Stimulated activated CD4-positive, alpha-beta T cell treated with anti-CD3 and anti-CD28 coated beads, Interleukin-15, amount 100 ng/mL, for 48 hours (primary cell): ENCODE measurements at regions not wholly inside any gene's neighbourhood (a gene's known extent, or its start where the extent isn't known, plus 50 kb on each side); places are given as distances from the start of the nearest gene placed in this dataset.

ENCODE experiments used
- DNase-seq, 2 donors: peaks; one replicate each; pipeline ENCODE4 v3.0.0-alpha.2; 2020; ENCODE audit warnings: low read depth in 2 of 2

- no peak for DNase-seq
Measured at GRCh38 chr14:98274596-98274995, 997.4 kb downstream of the BCL11B start.

DNA sequence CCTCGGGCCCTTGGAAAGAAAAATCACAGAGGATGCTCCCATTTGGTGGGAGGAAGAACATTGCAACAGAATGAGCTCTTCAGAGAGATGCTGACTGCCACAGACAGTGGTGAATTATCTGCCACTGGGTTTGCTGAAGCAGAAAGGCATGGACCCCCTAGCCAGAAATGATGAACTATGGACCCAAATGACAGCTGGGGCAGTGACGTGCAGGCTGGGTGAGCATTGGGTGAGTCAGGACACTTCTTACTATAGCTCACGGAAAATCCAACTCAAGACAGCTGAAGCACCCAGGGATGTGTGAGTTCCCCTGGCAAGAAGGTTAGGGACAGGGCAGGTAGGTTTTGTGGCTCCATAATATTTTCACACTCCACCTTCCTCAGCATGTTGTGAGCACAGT lies 993.2 kb downstream of the BCL11B start:
- no peak for DNase-seq

GRCh38 chr14:98280436-98280835 lies 991.6 kb downstream of the BCL11B start:
- DNase-seq: no peak

GRCh38 chr14:98288825-98289224 lies 983.2 kb downstream of the BCL11B start:
- DNase-seq: no peak

- DNase-seq: peak in 1 of 2 donors; percentile 13
Measured at GRCh38 chr14:98290596-98290995, 981.4 kb downstream of the BCL11B start.

- no peak for DNase-seq
Measured at GRCh38 chr14:98292191-98292590, 979.8 kb downstream of the BCL11B start.

DNA sequence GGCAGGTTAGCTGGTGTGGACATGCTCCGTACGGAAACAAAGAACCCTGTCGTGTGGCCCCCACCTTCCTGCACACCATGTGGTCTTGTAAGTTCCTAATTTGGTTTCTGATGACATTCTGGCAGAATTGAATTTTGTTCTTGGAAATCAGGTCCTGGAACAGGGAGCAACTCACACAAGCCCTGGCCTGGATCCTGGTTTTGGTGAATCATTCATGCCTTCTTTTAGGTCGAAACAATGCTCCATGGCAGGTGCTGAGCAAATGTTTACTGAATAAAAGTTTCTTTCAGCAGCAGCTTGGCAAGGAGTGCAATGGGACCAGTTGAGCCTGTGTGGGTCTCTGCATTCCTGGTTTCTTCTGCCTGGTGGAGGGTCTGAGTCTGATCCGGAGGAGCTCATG lies 978.4 kb downstream of the BCL11B start:
- no peak for DNase-seq

DNA sequence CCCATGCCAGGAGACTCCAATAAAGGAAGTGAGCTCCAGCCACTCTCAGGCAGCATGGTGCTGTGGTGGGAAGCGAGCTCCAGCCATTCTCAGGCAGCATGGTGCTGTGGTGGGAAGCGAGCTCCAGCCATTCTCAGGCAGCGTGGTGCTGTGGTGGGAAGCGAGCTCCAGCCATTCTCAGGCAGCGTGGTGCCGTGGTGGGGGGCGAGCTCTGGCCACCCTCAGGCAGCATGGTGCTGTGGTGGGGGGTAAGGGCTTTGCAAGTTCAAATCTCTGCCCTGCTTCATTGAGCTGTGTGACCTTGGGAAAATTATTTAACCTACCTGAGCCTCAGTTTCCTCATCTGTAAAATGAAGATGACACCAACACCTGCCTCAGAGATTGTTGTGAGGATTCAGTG lies 975.1 kb downstream of the BCL11B start:
- no peak for DNase-seq

DNA sequence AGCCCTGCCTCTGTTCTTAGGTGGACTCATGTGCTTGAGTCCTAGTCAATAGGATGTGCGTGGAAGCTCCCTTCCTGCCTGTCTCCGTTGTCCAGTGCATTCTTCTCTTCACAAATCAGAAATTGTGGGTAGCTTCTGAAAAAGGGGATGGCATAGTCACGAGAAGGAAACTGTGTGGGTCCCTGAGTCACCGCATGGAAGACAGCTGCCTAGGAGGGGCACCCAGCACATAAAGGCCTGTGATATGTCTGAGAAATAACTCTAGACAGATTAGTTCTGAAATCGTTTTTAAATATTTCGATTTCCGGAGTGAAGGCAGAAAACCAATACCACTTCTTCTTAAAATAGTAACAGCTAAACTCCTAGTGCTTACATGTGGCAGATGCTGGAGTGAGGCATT lies 974.4 kb downstream of the BCL11B start:
- no peak for DNase-seq

DNA sequence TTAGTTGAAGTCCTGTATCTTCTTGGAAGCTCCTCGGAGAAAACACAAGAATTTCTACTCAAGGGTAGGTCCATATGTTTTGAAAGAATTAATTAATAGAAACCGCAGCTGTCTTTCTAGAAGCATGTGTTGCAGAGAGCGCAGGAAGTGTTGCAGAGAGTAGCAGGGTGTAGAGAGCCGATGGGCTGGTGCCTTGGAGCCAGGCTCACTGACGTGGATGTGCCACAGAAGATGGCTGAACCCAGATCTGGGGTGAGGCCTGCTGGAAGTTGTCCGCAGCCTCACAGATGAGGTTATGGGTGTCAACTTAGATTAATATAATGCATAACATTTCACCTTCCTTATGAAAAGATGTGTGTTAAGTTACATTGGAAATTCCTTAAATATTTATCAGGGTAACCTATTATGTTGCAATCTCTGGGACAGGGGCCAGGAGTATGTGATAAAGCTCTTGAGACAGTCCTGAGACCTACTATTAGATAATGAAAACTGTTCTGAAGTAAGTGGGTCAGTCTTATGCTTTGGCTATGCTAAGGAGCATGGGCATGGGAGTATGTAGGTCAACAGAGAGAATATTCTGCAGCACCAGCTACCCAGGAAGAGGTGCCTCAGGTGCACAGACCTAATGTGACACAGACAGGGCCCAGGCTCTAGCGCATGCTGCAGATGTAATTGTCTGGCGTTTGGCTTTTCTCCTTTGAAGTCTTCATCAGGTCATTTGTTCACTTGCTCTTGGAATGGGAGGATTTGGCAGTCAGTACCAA lies 973.3 kb downstream of the BCL11B start:
- no peak for DNase-seq

DNA sequence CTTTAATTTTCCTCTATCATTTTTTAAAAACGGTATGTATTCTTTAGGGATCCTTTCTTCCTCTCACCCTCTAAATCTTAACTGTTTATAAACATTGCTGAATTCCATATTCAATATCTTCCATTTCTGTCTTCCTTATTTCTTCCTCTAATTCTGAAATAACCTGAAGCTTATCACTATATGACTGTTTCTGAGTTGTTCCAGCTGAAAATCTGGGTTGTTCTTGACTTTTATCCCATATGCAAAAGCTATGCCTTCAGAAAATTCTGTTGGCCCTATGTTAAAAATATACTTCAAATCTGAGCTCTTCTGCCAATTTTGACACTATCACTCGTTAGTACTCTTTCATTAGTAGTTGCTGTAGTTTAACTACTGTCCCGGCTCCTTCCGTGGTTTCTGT lies 970.3 kb downstream of the BCL11B start:
- no peak for DNase-seq

DNA sequence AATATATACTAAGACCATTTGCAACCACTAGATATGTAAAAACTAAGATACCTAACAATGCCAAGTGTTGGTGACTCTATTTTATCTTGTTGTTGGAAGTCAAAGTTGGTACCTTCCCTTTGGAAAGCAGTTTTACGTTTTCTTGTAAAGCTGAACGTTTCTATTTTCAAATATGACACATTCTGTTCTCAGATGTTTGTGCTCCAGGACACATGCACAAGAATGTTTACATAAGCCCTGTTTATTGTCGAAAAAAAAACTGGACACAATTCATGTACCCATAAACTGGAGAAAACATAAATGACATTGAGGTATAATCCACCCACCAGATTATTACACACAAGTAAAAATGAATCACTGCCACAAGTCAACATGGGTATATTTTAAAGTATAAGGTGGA lies 967.4 kb downstream of the BCL11B start:
- DNase-seq: no peak

DNA sequence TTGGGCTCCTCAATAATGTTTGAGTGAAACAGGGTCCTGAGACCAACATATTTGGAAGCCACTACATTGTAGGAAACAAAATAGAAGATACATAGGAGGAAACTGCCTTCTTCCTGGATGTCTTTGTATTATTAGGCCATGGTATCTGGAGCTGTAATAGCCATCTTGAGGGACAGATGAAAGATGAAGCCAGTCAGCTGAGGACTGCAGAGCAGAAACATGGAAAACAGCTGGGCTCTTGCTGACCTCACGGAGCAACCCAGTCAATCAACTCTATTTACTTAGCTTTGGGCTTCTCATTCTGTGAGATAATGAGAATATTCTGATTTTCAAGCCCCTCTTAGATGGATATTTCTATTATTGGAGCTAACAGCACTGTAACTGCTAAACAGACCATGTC lies 962.4 kb downstream of the BCL11B start:
- no peak for DNase-seq

- DNase-seq: no peak
Measured at GRCh38 chr14:98312006-98312405, 960.0 kb downstream of the BCL11B start.

DNA sequence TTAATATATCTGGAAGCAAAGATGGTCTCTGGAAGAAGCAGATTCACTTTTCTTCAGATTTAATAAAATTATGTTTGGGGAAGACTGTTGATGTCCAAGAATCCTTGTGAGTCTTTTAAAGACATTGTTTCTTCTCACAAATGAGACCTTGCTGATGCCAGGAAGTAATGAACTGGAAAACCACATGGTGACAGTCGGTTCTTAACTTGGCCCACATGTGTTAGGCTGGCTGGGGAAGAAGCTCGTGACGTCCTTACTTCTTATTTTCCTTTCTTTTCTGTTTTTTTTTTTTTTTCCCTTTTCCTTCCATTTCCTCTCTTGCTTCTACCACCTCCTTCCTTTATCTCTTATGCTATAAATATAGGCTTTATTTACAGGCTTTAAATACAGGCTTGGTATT lies 950.2 kb downstream of the BCL11B start:
- no peak for DNase-seq

DNA sequence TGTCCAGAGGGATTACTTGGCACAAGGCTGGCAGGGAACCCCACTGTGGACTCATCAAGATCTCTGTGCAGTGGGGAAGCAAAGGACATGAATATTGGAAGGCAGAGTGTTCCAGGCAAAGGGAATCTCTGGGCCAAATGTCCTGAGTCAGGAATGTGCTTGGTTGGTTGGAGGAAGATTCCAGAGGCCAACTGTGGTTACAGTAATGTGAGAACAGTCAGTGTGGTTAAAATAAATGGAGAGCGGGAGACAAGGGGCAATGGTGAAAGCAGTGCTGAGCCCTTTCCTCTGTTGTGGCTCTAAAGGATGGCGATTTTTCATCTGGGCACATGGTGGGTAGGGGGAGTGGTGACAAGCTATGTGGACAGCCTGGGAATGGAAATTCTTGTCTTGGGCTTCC lies 948.2 kb downstream of the BCL11B start:
- no peak for DNase-seq

- no peak for DNase-seq
Measured at GRCh38 chr14:98325761-98326160, 946.2 kb downstream of the BCL11B start.

GRCh38 chr14:98328496-98328895 lies 943.5 kb downstream of the BCL11B start:
- no peak for DNase-seq

GRCh38 chr14:98334186-98334585 lies 937.8 kb downstream of the BCL11B start:
- no peak for DNase-seq

- DNase-seq: no peak
Measured at GRCh38 chr14:98341211-98341610, 930.8 kb downstream of the BCL11B start.

DNA sequence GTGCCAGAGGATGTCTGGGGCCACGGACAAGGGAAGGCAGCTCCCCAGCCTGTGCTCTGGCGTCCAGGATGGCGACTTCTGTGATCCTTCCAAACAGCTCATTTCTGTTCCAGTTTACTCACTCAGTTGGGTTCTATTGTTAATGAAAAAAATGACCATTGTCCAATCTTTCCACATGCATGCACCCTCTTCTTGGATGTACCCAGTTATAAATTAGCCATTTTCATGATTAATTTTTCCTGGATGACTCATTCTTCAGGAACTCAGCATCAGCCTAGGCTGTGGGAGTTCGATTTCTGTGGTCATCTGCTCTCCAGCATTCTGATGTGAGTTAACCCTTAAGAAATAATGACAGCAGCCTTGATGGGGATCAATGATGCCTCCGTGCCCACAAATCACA lies 926.8 kb downstream of the BCL11B start:
- DNase-seq: no peak

DNA sequence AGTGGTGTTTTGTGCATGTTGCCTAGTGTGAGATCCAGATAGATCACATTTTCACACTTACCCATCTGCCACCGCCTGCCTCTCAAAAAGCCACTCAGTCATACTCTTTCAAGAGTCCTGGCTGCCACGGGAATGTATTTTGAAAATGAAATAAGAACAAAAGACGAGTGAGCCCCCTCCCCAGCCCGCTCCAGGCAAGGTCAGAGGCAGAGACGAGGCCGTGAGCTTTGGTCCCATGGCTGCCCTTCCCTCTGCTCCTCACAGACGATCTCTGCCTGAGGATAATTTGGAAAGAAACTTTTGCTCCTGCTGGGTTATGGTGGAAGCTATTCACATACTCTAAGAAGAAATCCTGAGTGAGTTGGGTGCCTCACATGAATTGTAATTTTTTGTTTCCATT lies 924.3 kb downstream of the BCL11B start:
- DNase-seq: no peak

DNA sequence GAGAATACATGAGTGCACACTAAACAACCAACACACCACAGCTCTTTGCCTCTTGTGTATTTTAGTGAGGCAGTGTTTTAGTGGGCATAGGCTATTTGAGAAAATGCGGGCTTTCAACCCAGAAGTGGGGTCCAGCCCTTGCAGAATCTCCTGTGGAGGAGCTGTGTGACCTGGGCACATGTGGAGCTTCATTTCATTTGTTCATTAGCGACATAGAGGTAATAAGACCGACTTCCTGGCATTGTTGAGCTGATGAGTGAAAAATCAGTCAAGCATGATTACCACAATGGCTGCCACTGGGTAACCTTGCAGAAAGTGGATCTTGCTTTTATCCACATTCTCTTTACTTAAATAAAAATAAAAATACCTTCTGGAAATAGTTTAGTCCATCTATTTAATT lies 923.5 kb downstream of the BCL11B start:
- no peak for DNase-seq

DNA sequence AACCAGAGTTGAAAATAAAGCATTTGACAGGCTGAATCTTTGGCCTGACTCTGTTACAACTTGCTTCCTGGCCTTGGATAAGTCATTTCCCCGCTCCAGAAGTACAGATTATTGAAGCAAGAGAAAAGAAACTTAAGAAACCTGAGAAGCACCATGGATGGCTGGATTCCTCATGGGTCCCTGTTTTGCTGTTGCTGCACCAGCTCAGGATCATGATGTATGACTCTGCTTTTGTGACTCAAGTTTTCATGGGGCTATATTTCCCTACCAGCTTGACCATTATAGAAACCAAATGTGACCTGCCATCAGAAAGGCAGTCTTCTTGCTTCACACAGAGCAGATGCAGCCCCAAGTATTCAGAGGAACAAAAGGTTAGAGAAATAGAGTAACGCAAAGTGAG lies 921.8 kb downstream of the BCL11B start:
- no peak for DNase-seq
